Neural cell (in vitro differentiated cells): ENCODE measurements at regions not wholly inside any gene's neighbourhood (a gene's known extent, or its start where the extent isn't known, plus 50 kb on each side); places are given as distances from the start of the nearest gene placed in this dataset.

Experiments
- CTCF ChIP-seq: fragments of 450-650 bp; IDR thresholded peaks from 2 replicates; pipeline ENCODE4 v1.5.1; 2014; ENCODE audit warnings: antibody characterized with exemption, mild to moderate bottlenecking, moderate library complexity; ENCODE audit not compliant: poor library complexity, severe bottlenecking
- MXI1 ChIP-seq: fragments of 450-650 bp; conservative IDR thresholded peaks from 2 replicates; pipeline ENCODE4 v1.6.1; 2014; ENCODE audit warnings: antibody characterized with exemption, mild to moderate bottlenecking; ENCODE audit not compliant: poor library complexity, severe bottlenecking
- POLR2AphosphoS5 ChIP-seq: IDR thresholded peaks from 2 replicates; pipeline ENCODE4 v1.6.1; 2012

GRCh38 chr17:33848433-33848832, 406.7 kb upstream of the CCL2 start:
- TF ChIP-seq POLR2AphosphoS5 (no peak), CTCF (no peak), MXI1 (no peak)
